ENCODE measurements at regions not wholly inside any gene's neighbourhood (a gene's known extent, or its start where the extent isn't known, plus 50 kb on each side); places are given as distances from the start of the nearest gene placed in this dataset.
A peak's percentile ranks its signal among the peaks of the same experiment; 100 is the strongest.

DNA sequence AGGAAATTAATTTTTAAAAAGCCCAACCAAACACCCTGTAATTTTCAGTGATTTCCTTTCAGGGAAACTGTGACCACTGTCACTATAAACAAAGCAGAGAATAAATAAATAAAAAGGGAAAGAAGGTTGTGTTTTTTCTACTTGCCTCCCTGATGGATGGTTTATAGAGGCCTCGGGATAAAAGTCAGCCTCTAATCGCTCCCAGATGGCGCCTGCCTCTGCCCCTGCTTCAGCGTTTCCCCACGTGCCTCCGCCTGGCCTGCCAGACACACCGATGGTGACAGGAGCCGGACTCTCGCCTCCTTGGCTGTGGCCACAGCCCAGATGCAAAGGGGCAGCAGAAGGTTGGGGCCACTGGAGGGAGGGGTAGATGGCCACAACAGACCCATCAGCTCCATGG, 327.7 kb downstream of the CDC5L start:
- DNase-seq (ENCODE audit: low spot score): no peak

DNA sequence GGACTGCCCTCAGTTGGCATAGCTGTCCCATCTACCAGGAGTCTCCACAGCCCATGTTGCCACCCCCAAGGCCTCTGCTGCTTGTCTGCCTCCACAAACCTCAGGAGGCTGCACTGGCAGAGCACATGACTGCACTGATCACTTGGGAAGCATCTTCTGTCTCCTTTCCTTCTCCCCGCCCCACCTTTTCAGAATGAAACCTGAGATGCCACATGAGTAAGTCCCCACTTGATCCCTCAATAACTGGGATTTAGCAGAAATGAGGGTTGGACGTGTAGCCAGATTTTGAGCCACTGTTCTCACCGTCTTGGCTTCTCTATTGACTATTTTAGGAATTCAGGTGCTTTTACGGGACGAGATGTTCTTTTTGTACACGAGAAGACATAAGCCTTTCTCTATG, 328.4 kb downstream of the CDC5L start:
- DNase-seq (ENCODE audit: low spot score): no peak

DNA sequence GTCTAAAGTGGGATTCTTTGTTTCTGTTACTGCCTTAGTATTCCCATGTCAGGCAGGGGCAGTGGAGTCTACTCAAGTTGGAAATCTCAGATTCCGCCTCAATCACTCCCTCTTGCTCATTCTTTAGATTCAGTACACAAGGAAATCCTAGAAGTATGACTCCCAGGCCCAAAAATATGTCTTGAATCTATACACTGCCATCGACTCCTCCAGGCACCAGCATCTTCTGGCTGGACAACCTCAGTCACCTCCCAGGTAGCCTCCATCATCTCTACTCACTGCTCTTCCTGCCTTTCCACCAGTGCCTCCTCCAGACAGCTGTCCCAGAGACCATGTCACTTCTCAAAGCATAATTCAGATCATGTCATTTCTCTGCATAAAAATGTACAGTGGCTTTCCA, 329.9 kb downstream of the CDC5L start:
- no peak for DNase-seq (ENCODE audit: low spot score)

DNA sequence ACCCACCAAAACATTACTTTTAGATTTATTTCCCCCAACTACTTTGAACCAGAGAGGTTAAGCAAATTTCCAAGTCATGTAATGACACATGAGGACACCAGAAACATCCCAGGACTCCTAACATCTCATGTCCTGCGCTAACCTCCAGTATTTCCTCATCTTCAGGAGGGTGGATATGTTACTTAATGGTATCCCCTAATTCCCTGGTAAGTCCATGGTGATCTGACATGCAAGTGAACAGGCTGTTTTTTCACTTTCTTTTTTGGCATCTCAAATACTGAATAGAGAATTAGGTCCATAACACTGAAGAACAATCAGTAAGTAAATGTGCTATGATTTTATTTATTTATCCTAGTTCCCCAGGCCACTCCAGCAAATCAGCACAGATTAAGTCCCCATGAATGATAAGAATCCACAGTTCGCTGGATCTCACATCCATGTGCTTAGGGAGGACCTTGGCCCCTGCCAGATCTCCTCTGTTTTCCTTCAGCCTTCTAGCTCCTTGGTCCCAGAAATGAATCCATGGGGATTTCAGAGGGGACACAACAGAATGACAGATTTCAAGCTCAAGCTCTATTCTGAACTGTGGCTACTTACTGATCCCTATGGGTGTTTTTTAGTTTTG, 334.6 kb downstream of the CDC5L start:
- DNase-seq (ENCODE audit: low spot score): no peak

DNA sequence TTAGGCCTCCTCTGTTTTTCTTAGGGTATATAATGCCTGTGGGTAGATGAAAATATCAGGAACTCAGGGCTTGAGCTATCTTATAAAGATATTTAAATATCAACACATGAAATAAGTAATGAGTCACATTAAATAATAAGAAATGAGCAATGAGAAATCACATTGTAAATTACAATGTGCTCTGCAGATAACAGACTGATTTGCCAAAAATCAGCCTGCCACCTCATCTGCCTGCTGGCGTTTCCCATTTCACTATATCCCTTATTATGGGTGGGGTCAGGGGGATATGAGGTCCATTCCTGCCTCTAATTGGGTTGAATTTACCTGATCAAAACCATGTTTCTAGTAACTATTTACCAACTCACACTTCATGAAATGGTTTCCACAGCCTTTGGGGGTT, 335.2 kb downstream of the CDC5L start:
- DNase-seq (ENCODE audit: low spot score): no peak

DNA sequence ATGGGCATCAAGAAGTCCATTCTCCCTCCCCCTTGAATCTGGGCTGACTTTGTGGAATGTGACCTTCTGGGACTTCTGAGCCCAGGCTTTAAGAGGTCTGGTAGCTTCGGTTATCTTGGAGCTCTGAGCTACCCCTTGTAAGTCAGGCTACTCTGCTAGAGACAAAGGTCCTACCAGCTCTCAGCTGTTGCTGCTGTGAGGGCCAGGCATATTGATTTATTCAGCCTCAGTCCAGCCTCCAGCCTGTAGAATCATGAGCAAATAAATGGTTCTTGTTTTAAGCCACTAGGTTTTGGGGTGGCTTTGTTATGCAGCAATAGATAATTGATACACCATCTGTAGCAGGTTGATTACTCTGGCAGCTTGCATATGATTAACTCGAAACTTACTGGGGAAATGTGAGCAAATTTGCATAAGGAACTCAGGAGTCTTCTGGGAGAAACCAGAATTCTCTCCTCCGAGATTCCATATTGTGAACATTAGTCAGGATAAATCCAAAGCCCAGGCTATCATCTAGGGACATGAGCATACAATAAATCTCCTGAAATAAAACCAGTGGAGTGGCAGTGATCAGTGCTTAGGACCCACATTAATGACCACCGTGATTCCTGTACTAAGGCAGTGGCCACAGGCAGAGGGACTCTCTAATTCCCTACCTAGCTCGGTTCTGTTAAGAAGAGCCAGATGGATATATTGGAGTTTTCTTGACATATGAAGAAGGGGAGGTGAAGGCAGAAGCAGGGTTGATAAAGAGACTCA, 336.1 kb downstream of the CDC5L start:
- no peak for DNase-seq (ENCODE audit: low spot score)

DNA sequence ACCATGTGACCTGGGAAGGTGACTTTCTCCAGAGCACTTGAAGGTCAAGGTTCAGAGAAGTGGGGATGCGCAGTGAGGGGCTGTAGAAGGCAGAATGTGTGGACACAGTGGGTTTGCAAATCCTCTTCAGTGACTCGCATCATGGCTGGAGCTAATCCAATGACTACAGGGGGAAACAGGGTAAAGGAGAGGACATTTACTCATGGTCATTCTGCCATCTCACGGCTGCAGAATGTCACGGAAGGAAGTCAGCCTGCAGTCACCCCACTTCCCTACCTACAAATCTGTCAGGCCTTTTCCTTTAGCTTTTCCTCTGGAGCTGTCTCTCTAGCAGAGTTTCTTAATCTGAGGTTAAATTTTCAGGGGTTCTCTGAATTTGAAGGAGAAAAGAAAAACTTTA, 337.6 kb downstream of the CDC5L start:
- peak; percentile 64 for DNase-seq (ENCODE audit: low spot score)

DNA sequence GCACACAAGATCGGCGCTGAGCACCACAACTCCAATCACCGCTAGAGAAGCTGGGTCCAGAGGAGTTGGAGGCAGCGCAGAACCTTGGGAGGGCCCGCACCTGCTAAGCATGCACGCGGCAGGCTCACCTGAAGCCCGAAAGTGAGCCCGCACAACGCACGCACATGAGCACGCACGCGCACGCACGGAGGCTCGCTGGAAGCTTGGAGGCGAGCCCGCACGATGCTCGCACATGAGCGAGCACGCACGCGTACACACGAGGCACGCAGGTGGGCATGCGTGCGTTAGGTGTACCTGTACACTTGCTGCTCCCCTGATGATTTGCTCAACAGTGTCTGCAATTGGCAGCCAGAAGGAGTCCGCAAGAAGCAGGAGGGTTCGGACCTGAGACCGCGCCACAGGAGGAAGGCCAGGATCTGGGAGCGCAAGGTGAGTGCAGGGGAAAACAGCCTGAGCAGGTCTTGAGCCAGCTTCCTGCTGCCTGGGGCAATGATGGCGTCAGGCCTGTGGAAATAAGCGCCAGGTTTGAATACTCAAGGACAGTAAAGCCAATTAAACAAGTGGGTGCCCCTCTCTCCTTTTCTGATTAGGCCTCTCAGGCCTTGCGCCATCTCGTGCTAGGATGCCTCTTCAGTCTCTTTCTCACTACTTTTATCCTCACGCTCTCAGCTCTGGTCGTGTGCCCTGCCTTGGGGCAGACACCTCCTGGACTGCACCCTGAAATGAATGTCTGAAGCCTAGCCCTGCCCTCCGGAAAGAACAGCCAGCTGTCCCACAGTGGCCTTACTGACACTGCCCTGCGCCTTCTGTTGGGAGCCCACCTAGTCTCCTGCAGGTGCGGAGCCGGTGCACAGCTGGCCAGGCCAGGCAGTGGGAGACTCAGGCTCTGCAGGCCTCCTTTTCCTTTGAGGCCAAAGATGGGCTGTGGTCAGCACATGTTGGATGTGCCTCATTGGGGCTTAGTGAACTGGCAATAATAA, 340.4 kb downstream of the CDC5L start:
- no peak for DNase-seq (ENCODE audit: low spot score)

DNA sequence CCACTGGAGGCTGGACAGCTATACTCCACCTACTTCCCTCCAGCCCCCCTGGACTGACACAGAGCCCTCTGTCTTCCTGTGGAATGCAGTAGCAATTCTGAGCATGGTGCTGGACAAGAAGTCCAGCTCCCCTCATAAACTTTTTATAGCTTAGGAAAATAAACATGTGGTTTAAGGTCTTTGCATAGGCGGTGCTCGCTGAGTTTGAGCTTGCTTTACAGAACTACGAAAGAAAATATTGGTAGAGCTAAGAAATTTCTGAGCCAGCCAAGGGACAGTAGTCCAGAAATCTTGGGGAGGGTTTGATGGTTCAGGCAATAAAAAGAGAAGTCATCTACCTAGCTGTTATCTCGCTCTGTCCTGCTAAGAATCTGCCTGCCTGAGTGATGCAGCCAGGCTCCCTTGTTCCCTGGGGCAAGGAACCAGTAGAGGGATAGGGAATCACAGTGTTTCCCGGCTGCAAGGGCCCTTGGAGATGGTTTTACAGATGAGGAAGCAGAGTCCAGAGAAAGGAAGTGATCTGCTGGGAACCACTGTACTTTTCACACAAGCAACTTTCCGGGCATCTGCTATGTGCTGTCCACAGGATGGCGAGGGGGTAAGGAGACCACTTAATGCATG, 343.4 kb downstream of the CDC5L start:
- DNase-seq (ENCODE audit: low spot score): no peak

DNA sequence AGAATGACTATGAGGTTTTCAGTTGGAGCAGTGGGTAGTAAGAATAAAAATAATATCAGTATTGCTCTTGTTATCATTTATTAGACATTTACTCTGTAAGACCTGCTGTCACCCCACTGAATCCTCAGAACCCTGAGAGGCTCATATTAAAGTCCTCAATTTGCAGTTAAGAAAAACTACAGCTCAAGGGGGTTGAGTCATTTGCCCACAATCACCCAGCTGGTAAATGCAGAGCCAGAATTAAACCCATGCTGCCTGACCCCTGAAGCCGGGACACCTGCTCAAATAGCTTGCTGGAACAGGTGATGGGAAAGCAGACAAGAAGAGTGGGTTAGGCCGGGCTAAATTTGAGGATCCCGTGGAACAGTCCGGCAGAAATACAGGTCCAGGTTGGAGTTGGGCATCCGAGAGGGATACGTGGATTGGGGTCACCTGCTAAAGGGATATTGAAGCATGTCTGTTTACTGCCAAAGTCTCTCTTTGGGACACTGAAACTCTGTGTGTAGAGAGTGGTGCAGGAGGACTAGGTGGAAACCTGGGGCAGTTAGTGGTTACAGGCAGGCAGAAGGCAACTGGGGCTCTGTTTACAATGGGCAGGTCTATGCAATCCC, 344.1 kb downstream of the CDC5L start:
- no peak for DNase-seq (ENCODE audit: low spot score)

DNA sequence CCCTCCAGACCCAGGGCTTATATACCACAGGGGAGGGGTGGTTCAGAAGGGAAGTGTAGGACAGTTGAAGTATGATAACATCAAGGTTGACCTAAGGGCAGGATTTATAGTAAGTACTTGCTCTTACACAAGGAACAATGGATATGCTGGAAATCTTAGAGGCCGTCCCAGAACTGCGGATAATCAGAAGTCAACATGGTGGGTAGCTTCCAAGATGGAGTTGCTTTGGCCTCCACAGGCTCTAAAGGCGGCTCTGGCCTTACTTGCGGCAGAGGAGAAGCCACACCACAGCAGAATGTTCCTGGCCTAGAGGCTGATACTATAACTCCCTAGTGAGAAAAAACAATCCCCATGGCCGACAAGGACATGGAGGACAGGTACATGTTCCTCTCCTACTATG, 344.7 kb downstream of the CDC5L start:
- no peak for DNase-seq (ENCODE audit: low spot score)

DNA sequence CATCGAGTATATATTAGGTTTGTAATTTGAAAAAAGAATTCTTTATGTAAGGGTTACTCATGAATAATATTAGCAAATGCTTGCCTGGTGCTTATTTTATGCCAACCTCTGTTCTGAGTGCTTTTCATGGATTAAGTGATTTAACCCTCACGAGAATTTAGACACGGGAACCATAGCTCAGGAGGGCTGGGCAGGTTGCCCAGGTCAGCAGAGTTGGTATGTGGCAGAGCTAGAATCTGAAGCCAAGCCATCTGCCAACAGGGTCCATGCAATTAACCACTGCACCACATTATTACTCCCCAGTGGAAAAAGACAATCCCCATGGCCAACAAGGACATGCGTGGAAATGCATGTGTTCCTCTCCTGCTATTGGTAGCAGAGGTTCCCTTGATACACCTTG, 345.6 kb downstream of the CDC5L start:
- DNase-seq (ENCODE audit: low spot score): no peak

DNA sequence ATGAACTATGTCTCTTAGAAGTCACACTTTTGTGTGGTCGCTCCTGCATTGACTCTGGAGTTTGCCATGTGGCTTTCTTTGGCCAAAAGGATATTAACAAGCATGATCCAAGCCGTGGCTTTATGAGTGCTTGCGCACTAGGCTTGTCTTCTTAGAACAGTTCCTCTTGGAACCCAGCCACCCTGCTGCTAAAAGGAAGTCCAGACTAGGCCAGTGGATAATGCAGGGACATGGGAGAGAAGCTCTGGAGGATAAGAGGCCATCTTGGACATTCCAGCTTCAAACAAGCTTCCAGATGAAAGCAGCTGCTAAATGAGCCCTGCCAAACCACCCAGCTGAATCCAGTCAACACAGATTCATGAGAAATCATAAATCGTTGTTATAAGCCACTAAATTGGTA, 346.4 kb downstream of the CDC5L start:
- no peak for DNase-seq (ENCODE audit: low spot score)

DNA sequence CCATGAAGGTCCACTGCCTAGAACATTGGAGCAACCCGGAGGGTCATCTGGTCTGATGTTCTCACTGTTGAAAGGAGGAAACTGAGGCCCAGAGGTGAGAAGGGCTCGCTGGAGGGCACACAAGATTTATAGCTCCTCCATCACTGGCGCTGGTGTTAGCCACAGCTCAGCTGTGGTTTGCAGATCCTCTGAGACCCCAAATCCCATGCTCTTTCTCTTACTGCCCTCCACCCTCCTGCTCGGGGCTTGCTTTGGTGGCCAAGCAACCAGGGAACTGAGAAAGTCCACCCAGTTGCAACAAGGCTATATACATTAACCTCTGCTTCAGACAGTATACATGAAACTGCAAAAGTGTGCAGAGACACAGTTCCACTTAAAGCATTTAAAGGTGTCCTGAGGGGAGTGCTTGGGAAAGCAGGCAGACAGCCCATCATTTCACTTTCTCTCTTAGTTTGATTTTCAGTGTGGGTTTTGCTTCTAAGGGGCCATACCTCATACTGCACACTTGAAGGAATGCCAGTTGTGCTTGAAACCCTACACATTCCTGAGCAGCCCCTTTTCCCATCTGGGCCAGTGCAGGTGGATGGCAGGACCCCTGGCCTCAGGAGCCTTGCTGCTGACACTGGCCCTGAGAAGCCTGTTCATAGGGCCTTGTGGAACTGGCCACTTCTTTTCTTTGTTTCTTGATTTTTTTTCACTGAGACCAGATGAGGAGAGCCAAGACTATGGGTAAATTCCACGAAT, 347.6 kb downstream of the CDC5L start:
- no peak for DNase-seq (ENCODE audit: low spot score)

DNA sequence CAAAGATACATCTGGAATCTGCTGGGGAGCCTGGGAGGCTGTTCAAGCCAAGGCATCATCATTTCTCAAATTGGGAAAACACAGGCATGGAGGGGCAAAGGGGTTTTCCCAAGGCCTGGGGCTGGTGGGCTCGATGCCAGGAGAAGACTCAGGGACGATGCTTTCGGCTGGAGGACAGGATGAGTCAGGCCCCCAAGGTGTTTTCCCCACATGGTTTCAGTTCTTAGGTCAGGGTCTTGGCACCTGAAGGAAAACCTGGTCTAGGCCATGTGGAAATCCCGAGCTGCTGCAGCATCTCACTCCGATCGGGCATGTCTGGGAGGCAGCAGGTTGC, 348.1 kb downstream of the CDC5L start:
- no peak for DNase-seq (ENCODE audit: low spot score)

DNA sequence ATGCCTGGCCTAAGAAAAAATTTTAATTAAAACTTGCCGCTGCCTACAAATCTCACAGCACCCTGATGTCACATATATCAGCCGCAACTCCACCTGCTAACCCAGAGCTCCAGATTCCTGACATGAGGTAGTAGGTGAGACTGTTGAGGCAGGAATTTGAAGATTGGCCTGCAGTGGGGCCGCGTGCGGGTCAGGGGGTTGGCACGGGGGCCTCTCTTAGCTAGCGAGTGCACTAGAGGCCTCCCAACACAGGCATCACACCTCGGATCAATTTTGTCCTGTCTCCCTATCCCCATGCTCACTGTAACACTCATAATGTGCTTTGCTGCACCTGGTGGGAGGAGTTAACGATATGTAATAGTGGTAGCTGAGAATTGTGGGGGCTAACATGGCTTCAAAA, 349.8 kb downstream of the CDC5L start:
- DNase-seq (ENCODE audit: low spot score): no peak

DNA sequence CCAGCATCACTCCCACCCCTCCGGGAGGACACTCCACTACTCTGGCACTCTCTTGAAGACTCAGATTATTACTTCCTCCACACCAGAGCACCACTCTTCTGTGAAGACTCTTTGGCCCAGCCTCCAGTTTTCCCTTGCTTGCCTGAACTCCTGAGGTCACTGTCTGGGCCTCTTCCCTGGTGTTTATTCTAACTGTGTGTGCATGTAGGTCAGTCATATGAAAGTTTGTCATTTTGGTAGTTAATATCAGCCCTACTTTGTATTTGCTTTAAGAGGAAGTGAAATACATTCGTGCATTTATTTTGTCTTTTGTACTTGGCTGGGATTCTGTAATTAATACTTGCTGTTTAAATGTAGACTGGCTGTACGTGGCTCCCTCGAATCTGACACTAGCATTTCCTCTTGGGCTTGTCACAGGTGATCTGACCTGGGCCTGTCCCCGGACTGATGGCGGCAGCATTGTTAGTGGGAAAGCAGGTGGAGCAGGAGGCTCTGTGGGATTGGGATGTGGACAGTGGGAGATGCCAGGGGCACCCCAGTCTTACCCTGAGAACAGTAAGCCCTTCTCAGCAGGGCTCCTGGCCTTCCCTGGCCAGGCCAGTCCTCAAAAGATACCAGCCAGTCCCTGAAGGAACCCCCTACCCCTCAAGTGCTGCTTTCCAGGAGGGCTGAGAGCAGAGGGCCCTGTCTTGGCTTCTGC, 350.5 kb downstream of the CDC5L start:
- DNase-seq (ENCODE audit: low spot score): no peak

DNA sequence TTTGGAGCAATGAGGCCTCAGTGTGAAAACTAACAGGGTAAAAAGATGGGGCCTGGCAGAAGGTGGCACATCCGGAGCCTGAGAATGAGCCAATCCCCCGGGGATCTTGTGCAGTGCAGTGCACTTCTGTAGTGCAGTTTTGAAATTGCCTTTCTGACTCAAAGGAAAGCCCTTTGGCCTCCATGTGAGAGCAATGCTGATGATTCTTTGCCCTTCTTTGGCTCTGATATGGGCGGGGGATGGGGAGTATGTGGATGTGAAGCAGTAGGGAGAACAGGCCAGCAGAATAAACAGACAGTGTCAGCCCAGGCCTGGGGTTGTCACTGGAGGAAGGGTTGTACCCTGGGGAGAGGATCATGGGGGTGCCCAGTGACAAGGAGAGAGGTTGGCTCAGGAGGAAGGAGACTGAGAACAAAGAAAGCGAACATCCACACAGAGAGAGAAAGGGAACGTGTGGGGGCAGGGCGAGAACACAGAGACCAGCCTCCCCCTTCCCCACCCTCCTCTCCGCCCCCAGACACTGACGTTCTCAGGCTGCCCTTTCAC, 351.2 kb downstream of the CDC5L start:
- DNase-seq (ENCODE audit: low spot score): no peak

DNA sequence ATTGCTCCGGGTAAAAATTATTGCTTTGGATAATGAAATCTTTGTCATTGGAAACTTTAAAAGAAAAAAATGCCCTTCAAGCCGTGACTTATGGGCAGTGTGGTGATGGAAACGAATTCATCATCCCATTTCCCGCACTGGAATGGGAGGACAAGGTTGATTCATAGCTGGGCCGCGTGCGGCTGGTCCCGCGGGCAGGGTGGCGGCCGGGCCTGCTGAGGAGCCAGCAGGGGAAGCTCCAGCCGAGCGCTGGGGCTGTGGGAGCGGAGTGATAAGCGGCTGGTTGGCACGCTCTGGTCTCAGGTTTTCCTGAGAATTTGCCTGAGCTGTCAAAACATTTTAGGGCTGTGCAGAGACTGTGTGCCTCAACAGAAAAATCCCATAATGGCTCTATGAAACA, 351.7 kb downstream of the CDC5L start:
- no peak for DNase-seq (ENCODE audit: low spot score)

DNA sequence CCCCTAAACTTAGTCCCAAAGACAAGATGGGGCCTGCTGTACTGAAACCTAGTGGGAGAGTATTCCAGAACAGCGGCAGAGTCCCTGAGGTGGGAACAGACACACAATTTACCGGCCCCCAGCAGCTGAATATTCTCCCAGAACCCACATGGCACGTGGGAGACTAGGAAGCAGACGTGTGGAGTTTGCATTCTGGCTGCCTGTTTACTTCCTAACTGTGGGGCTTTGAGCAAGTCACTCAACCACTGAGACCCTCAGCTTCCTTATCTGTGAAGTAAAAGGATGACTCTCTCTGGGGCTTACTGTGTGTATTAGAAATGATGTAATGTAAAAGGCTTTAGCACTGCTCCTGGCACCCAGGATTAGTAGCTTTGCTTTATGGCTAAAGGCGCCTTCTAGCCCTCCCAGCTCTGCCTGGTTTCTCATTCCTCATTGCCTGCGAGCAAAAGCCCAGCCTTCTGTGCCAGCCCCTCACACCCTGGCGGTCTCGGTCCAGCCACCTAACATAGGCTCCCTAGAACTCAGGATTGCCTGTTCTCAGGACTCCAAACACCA, 353.1 kb downstream of the CDC5L start:
- DNase-seq (ENCODE audit: low spot score): no peak
